ENCODE measurements at regions not wholly inside any gene's neighbourhood (a gene's known extent, or its start where the extent isn't known, plus 50 kb on each side); places are given as distances from the start of the nearest gene placed in this dataset.

- TF ChIP-seq EP300 (IDR thresholded peaks at IDR 0.05; ENCODE audit: borderline replicate concordance) (no peak), YY1 (IDR thresholded peaks at IDR 0.05; ENCODE audit: low read depth) (no peak), MAX (IDR thresholded peaks at IDR 0.05) (no peak), REST (IDR thresholded peaks at IDR 0.05; ENCODE audit: low read depth) (no peak), TAF1 (IDR thresholded peaks at IDR 0.05; ENCODE audit: low read depth) (no peak), EGR1 (IDR thresholded peaks at IDR 0.05) (no peak), CEBPB (IDR thresholded peaks at IDR 0.05) (no peak), NFIC (IDR thresholded peaks at IDR 0.05) (no peak), RAD21 (IDR thresholded peaks at IDR 0.05; ENCODE audit: low read depth) (no peak)
These were observed 1462.8 kb upstream of the GBE1 start for GRCh38 chr3:83224101-83224868.
